HEK293 (cell line): ENCODE measurements at regions not wholly inside any gene's neighbourhood (a gene's known extent, or its start where the extent isn't known, plus 50 kb on each side); places are given as distances from the start of the nearest gene placed in this dataset.

Source experiments
- ZNF24 ChIP-seq: fragments of 450-650 bp; formaldehyde crosslinking; IDR thresholded peaks from 2 replicates; pipeline ENCODE4 v1.5.1; 2016; ENCODE audit warnings: missing biosample characterization, missing genetic modification characterization
- TF ChIP-seq, protein P1 (sequence below): fragments of 450-650 bp; formaldehyde crosslinking; IDR thresholded peaks from 2 replicates; pipeline ENCODE4 v1.5.1; 2016; ENCODE audit warnings: missing biosample characterization, missing genetic modification characterization
- TF ChIP-seq, protein P2 (sequence below): fragments of 450-650 bp; formaldehyde crosslinking; IDR thresholded peaks from 2 replicates; pipeline ENCODE4 v1.5.1; 2016; ENCODE audit warnings: missing biosample characterization, missing genetic modification characterization

DNA sequence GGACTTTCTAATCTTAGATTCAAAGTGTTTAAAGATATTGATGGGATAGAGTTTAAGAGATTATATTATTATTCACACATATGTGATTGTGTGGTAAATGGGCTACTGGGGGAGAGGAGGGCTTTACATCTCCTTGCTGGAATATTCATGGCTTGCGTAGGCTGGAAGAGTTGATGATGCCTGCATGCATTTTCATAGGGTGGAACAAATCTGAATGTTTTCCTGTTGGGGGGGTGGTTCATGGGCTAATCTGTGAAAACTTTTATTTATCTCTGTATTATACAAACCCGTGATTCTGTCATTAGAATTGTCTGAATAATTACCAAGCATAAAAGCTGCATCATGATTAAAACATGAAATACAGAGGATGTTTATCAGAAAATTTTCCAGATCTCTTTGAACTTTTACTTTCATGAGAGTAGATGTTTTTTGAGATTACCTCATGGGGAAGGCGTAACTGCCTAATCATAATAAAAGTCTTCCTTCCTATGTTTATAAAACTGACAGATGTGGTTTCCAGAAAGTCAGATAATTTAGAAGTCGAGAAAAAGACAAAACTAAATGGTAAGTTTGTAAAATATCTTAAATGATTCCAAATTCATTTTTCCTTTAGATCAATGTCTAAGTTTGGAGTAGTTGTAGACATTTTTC is 1185.4 kb upstream of the SEMA6A start:
- TF ChIP-seq ZNF24 (tag by site-specific recombination), result no peak
- TF ChIP-seq, protein P1, sequence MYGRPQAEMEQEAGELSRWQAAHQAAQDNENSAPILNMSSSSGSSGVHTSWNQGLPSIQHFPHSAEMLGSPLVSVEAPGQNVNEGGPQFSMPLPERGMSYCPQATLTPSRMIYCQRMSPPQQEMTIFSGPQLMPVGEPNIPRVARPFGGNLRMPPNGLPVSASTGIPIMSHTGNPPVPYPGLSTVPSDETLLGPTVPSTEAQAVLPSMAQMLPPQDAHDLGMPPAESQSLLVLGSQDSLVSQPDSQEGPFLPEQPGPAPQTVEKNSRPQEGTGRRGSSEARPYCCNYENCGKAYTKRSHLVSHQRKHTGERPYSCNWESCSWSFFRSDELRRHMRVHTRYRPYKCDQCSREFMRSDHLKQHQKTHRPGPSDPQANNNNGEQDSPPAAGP (tag by site-specific recombination), result no peak
- TF ChIP-seq, protein P2, sequence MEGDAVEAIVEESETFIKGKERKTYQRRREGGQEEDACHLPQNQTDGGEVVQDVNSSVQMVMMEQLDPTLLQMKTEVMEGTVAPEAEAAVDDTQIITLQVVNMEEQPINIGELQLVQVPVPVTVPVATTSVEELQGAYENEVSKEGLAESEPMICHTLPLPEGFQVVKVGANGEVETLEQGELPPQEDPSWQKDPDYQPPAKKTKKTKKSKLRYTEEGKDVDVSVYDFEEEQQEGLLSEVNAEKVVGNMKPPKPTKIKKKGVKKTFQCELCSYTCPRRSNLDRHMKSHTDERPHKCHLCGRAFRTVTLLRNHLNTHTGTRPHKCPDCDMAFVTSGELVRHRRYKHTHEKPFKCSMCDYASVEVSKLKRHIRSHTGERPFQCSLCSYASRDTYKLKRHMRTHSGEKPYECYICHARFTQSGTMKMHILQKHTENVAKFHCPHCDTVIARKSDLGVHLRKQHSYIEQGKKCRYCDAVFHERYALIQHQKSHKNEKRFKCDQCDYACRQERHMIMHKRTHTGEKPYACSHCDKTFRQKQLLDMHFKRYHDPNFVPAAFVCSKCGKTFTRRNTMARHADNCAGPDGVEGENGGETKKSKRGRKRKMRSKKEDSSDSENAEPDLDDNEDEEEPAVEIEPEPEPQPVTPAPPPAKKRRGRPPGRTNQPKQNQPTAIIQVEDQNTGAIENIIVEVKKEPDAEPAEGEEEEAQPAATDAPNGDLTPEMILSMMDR (tag by site-specific recombination), result no peak
